Stimulated activated CD8-positive, alpha-beta memory T cell treated with anti-CD3 and anti-CD28 coated beads, Interleukin-12 subunit alpha, Interleukin-12 subunit beta, amount 100 ng/mL, for 4 hours (primary cell): ENCODE measurements at regions not wholly inside any gene's neighbourhood (a gene's known extent, or its start where the extent isn't known, plus 50 kb on each side); places are given as distances from the start of the nearest gene placed in this dataset.

Experiments
- DNase-seq: peaks from one replicate; pipeline ENCODE4 v3.0.0-alpha.2; 2020; ENCODE audit warnings: low read depth

DNA sequence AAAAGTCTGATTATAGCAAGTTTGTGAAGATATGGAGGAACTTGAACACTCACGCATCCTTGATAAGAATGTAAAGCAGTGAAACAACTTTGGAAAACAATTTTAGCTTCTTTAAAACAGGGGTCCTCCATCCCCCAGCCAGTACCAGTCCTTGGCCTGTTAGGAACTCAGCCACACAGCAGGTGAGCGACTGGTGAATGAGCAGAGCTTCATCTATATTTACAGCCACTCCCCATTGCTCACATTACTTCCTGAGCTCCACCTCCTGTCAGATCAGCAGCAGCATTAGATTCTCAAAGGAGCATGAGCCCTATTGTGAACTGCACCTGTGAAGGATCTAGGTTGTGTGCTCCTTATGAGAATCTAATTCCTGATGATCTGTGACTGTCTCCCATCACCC is 530.3 kb upstream of the PRKX start:
- DNase-seq, result no peak

DNA sequence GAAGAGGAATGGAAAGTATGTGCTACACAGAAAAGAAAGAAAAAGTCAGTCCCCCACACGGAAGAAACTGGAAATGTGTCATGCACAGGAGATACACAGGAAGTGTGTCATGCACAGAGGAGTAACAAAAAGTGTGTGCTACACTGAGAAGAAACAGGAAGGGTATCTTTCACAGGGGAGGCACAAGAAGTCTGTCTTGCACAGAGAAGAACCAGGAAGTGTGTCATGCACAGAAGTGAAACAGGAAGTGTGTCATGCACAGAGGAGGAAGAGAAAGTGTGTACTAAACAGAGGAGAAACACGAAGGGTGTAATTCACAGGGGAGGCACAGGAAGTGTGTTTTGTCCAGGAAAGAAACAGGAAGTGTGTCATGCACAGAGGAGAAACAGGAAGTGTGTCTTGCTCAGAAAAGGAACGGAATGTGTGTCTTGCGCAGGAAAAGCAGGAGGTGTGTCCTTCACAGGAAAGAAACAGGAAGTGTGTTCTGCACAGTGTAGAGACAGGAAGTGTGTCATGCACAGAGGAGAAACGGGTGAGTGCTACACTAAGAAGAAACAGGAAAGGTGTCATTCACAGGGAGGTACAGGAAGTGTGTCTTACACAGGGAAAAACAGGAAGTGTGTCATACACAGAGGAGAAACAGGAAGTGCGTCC is 527.2 kb upstream of the PRKX start:
- no peak for DNase-seq

- DNase-seq, result no peak
Observed at GRCh38 chrX:4239650-4240540, 526.4 kb upstream of the PRKX start.

GRCh38 chrX:4238916-4239315 is 525.5 kb upstream of the PRKX start:
- DNase-seq, result no peak

DNA sequence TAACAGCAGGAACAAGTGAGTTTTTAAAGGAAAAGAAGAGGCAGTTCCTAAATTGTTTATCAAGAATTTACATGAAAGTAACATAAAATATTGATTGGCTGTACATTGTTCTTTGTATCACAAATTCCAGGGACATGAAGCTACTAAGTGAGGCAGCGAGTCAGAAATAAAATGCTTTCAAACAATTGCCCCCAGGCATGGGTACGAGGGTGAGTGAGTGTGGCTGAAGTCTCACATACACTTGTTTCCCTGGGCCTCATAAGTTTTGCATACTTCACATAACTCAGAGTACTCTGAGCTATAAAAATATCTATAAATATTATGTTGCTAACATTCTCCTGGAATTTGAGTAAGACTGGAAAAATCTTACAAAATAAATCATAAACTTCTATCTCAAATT is 511.6 kb upstream of the PRKX start:
- DNase-seq, result no peak

DNA sequence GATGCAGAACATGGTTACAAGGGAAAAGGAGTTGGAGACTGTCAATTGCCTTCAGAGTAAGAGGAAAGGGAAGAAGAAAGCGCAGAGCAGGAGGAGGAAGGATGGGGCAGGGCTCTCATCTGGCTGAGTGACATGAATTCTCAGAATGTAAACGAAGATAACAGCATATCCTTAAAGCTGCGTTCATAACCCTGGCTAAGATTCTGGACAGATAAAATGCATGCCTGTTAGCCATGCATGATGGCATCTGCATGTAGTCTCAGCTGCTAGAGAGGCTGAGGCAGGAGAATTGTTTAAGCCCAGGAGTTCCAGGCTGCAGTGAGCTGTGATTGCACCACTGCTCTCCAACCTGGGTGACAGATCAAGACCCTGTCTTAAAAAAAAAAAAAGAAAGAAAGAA is 493.5 kb upstream of the PRKX start:
- DNase-seq, result no peak

- DNase-seq, result no peak
Observed at GRCh38 chrX:4197971-4198370, 484.5 kb upstream of the PRKX start.

DNA sequence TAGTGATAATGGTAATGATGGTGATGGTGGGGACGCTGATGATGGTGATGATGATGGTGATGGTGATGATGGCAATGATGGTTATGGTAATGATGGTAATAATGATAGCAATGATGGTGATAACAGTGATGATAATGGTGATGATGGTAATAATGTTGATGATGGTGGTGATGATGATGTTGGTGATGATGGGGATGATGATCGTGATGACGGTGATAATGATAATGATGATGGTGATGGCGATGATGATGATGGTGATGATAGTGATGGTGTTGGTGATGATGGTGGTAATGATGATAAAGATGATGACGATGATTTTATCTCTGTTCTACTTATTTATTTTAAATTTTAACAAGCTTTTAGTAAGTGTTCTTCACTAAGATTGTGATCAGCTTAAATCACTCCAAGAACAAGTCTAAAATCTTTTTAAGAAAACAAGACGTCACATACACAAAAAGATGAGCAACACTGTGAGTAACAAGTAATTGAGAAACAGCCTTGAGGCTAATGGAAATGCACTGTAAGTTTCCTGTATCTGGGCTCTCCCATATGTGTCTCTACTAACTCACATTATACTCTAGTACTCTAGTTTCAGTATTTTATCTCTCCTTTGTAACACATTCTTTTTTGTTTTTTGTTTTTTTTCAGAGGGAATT is 480.2 kb upstream of the PRKX start:
- no peak for DNase-seq

DNA sequence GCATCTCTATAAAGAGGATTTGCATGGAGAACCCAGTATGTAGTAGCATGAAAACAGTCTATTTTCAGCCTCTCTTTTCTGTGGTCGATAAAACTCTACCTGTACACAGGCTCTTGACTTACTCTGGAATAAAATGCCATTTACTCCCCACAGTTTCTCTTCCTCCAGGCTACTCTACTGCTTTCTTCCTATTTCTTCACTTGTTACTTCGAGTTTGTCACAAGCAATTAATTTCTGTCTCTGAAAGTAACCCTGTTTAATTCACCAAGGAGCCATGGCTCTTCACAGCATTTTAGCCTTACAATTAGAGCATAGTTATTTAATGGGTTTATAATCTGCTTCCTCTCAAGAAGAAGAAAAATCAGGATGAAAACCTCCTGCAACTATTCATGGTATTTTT is 472.9 kb upstream of the PRKX start:
- DNase-seq, result no peak

DNA sequence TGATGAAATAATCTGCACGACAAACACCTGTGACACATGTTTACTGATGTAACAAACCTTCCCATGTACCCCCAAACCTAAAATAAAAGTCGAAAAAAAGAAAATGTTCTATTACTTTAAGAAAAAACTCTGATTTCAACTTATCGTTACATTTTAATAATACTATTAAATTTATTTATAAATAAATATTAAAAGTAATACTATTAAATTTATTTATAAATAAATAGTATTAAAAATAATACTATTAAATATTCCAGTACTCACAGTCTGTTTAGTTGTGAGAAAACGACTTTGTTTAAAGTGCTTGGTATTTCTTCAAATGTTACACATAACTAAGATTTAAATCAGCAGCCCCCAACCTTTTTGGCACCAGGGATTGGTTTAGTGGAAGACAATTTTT is 471.6 kb upstream of the PRKX start:
- DNase-seq, result no peak

DNA sequence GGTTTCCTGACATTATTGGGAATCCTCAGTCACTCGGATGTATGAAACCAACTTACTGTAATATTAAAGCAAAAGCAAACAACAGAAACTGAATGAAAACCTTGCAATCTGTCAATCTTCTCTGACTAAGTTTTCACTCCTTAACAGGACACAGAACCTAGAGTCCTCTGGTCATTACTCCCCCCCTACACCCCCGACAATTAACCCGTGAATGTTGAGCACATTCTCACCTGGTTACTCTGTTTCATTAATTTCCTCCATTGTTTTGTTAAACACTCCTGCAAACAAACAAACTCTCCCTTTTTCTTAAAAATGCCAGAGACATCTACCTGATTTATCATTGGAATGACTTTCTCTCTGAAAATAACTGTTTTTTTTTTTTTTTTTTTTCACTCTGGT is 469.0 kb upstream of the PRKX start:
- DNase-seq, result no peak

- no peak for DNase-seq
Observed at GRCh38 chrX:4181782-4182407, 468.4 kb upstream of the PRKX start.

DNA sequence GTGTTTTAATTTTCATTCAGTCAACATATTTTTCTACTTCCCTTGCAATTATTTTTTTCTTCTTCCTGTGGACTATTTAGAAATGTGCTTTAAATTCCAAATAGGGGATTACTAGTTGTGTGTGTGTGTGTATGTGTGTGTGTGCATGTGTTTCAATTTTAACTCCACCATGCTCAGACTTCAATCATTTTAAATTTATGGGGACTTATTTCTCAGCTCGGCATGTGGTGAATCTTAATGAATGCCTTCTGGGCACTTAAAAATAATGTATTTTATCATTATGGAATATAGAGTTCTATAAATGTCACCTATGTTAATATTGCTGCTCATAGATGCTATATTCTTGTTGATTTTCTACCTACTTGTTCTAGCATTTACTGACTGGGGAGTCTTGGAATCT is 465.6 kb upstream of the PRKX start:
- DNase-seq, result no peak

GRCh38 chrX:4175221-4175620 is 461.8 kb upstream of the PRKX start:
- DNase-seq, result no peak

GRCh38 chrX:4173743-4174142 is 460.3 kb upstream of the PRKX start:
- no peak for DNase-seq

DNA sequence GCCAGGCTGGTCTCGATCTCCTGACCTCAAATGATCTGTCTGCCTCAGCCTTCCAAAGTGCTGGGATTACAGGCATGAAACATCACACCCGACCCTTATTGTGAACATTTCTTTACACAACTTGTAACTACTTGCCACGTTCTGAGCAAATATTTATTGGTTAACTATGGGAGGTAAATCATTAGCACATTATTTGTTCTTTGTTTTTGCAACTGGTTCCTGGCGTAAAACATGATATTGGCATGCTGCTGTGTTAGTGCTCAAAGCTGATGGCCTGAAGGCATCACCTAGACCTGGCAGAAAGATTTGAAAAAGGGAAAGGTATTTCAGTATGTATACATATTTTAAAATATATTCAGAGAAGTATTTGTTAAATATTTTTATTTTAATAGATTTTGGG is 438.3 kb upstream of the PRKX start:
- no peak for DNase-seq

DNA sequence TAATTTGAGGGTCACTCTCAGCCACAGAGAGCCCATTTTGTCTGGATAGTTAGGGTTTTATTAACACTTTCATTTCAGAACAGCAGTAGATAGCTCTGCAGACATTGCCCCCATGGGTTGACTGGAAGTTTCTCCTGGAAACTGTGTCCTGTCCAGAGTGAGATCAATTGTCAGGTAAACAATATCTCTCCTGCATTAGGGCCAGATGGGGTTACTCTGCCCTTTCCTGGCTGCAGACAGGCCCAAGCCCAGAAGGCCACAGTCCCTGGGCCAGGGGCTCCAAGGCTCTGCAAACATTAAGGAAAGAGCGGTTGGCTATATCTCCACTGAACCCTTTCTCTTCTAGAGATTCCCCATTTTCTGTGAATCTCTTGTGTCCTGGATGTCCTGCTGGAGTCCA is 436.8 kb upstream of the PRKX start:
- no peak for DNase-seq

DNA sequence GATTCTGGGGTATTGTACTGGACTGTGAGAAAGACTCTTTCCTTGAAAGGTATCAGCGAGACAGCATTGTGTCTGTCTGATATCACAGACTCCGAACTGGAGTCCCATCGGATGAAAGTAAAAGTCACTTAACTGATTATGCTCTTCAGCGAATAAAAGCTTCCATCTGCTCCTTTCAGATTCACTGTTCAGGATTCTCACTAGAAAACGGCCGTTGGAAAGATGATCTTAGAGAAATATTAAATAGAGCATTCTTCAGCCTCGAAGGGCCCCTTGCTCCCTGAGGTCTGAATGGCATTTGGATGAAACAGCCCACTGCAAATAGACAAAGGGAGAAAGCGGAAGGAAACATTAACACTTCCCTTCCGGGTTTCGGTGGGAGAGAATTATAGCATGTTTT is 416.2 kb upstream of the PRKX start:
- DNase-seq, result no peak

DNA sequence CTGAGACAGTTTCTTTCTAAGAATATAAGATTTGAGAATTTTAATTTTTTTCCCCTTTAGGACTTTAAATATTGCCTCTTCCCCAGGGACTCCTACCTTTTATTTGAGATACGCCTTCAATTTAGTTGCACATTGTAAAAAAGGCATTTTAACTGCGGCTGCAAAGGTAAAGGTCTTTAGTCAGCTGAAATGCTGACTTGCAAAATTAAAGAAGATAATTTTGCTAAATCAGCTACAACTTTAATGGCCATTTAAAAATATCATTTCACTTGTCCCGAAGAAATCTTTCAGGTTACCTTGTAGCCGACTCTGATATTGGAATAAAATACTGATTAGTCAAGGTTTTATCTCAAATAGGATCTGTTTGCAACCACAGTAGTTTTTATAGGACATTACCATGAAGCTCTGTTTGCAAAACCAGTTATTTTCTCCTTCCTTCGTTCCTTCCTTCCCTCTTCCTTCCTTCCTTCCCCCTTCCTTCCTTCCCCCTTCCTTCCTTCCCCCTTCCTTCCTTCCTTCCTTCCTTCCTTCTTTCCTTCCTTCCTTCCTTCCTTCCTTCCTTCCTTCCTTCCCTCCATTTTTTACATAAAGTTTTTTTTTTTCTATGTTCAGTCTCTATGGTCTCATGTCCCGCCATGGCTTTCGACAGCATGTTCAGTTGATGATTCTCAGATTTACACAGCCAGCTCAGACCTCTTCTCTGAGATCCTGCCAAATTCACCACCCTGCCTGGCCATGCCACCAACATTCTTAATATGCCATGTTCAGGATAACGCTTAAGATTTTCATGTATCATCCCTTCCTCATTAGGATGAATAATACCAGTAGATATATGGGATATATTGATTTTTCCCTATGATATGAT is 405.4 kb upstream of the PRKX start:
- DNase-seq, result no peak

DNA sequence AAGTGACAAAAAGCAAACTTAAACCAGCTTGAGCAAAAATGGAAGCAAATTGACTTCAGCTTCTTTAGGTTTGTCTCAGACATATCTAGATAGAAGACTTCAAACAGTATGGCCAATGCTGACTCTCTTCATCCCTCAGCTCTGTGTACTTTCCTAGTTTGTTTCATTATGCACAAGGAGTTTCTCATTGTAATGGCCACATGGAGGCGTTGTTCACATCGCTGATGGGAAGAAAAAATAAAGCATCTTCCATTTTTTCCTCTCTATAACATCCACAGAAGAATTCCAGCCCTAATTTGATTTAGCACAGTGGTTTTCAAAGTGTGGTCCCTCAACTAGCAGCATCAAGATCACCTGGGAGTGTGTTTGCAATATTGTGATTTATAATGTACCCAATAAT is 397.5 kb upstream of the PRKX start:
- DNase-seq, result no peak

DNA sequence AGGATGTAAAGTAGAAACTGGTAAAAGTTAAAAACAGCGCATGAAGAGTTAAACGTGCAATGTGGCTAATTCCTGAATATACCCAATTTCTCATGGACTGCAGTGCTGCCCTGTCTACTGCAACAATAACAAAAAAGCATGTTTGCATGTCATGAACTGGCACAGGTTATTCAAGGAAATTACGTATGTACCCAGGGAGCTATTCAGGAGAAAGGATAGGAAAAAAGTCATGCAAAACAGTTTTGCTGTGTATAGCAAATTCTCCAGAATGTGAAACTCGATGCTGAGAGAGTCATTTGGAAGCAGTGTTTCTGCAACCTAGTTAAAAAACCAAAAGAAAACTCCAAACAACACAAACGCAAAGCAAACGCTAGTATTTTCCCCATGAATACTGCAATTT is 381.5 kb upstream of the PRKX start:
- no peak for DNase-seq
